GM23248 (cell line): ENCODE measurements at regions not wholly inside any gene's neighbourhood (a gene's known extent, or its start where the extent isn't known, plus 50 kb on each side); places are given as distances from the start of the nearest gene placed in this dataset.

Source experiments
- EZH2 ChIP-seq: fragments of 200-600 bp; sonication (generic); IDR thresholded peaks from 2 replicates; pipeline ENCODE4 v1.6.1; 2018; ENCODE audit warnings: antibody characterized with exemption, mild to moderate bottlenecking; ENCODE audit not compliant: insufficient read depth, poor library complexity, severe bottlenecking
- EZH2phosphoT487 ChIP-seq: fragments of 200-600 bp; sonication (generic); IDR thresholded peaks from 2 replicates; pipeline ENCODE4 v1.6.1; 2018; ENCODE audit warnings: antibody characterized with exemption, moderate library complexity, mild to moderate bottlenecking, low read depth; ENCODE audit not compliant: insufficient read depth

DNA sequence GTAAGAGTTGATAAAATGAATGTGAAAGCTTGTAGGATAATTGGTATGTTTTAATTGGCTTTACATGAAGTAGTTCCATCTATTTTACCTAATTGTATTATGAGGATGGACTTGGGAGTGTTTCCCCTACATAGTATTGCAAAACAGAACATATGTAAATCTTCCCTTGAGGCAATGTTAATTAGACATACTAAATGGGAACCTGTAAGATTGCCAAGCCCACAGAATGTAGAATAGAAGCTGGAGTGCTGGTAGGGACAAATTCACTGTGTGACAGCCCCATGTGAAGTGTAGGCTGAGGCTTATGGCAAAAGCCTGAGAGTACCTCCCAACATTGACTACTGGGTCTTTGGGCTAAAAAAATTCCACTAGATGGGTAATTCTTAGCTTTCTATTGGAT, 615.0 kb upstream of the AMOT start:
- TF ChIP-seq EZH2phosphoT487 (no peak), EZH2 (no peak)
